DMS 273 treated with DMSO at 0.1 percent for 48 hours (cell line): ENCODE measurements at regions not wholly inside any gene's neighbourhood (a gene's known extent, or its start where the extent isn't known, plus 50 kb on each side); places are given as distances from the start of the nearest gene placed in this dataset.
"Not testable (repeated sequence)": the region's sequence is repeated elsewhere in the genome, so short reads cannot be mapped to it uniquely, and the experiment has no call there.

Experiments
- DNase-seq: peaks from one replicate; lab custom pipeline; 2025; lab: John Stamatoyannopoulos, UW

GRCh38 chr2:144124882-144125281 is 395.0 kb downstream of the ZEB2 start:
- DNase-seq: no peak

DNA sequence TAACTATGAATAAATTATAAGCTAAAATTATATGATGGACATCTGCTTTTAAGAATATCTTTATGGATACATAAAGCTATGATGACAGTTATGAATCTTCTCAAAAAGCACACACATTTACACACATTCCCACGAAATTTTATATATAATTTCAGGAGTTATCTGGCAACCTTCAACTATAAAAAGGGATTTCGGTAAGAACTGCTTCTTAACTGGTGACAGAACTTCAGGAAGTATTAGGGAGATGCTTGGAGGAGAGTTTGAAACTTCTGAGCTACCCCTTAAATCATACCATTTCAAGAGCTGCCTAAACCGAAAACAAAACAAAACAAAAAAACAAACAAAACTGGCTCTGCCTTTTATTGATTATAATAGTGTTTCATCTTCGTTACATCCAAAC is 399.4 kb downstream of the ZEB2 start:
- DNase-seq: no peak

GRCh38 chr2:144117086-144117485 is 402.8 kb downstream of the ZEB2 start:
- DNase-seq: no peak

DNA sequence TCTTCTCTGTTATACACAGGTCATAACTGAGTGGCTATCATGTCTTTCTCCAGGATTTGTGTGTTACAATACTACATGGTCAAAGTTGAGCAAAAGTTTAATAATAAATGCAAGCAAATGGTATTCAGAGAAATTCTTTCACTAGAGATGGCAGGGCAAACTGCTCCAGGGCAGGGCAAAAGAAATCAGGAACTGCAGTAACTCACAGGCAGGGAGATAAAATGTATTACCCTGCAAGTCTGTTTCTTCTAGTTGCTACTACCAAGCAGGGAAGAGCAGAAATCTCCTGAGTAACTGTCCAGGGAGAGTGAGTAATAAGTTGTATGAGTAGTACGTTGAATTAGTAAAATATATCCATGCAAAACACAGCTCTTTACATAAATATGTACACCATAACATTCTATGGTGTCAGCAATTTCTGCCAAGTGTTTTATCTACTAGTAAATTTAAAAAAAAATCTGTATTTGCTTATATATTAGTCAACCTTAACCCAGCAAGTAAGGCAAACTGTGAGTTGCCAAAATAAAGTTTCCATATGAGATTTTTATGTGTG is 404.1 kb downstream of the ZEB2 start:
- DNase-seq: no peak

- no peak for DNase-seq
Measured at GRCh38 chr2:144114760-144115159, 405.2 kb downstream of the ZEB2 start.

GRCh38 chr2:144111437-144111836 is 408.5 kb downstream of the ZEB2 start:
- DNase-seq: no peak

GRCh38 chr2:144106104-144106503 is 413.8 kb downstream of the ZEB2 start:
- DNase-seq: not testable (repeated sequence)

GRCh38 chr2:144102386-144102785 is 417.5 kb downstream of the ZEB2 start:
- DNase-seq: no peak

GRCh38 chr2:144099780-144100377 is 420.0 kb downstream of the ZEB2 start:
- DNase-seq: no peak

DNA sequence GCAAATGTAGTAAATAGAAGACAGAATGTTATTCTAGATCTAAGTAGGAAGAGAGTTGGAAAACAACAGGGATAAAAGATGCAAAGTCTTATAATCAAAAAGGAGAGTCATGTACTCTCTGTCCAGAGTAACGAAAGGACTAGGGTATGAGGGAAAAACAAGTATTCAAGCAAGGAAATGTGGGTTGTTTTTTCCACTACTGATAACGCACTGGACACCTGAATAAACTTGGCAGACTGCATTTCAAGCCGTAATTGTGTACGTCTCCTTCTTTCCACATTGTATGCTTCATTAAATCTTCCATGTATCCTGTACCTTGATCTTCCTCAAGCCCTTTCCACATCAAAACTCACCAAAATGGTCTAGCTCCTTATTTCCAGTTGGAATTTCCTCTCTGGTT is 420.6 kb downstream of the ZEB2 start:
- no peak for DNase-seq

DNA sequence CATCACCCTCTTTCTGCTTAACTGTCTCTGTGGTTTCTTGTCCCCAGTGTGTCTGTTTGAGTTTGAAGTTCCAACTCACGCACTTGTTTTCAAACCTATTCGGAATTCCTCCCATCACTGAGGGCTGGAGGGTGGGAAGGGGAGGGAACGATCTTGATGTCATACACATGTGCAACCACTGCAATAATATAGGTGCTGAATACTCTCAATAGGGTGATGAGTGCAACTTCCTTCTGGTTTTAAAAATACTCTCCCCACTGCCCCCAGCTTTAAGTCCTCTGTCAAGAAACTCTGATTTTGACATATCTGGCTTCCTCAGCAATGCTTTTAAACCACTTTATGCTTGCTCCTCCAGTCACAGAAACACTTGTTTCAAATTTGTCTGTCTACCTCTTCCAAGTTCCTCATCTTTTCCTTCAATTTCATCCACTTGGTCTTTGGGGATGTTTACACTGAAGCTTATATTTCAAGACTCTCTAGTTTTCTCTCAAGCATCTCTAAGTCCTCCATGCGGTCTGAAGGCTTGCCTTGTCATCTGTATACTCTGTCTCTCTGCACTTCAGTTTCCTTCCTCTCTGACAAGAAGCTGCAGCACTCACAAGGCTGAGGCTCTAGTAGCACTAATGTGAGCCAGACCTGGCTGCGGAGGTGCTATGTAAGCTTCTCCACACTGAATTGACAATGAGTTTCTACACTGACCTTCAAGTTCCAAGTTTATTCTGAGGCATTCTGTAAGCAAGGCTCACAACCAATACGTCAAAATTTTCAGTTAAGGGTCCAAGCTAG is 422.3 kb downstream of the ZEB2 start:
- DNase-seq: no peak

- DNase-seq: no peak
Measured at GRCh38 chr2:144096531-144096930, 423.4 kb downstream of the ZEB2 start.

GRCh38 chr2:144094408-144095151 is 425.3 kb downstream of the ZEB2 start:
- no peak for DNase-seq

DNA sequence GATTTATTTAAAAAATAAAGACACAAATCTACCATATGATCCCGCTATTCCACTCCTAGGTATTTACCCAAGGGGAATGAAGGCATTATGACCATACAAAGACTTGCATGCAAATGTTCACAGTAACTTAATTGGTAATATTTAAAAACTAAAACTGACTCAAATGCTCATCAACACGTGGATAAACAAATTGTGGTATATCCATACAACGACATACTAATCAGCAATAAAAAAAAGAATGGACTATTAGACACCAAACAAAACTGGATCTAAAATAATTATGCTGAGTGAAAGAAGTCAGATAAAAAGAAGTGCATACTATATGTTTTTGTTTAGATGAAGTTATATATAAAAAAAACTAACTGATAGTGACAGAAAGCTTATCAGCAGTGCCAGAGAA is 428.3 kb downstream of the ZEB2 start:
- no peak for DNase-seq

GRCh38 chr2:144088863-144089262 is 431.1 kb downstream of the ZEB2 start:
- no peak for DNase-seq

DNA sequence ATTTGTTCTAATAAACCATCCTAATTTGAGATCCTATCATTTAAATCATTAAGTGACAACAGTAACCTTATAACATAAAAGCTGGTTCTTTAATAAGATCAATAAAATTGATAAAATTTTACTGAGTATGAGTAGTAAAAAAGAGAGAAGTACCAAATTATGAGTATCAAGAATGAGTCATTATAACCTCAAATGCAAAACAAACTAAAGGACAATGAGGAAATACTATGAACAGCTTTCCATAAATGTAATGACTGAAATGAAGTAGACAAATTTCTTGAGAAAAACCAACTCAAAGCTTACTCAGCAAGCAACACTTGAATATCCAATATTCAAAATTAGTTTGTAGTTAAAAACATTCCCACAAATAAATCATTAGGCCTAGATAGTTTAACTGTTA is 433.0 kb downstream of the ZEB2 start:
- no peak for DNase-seq

- DNase-seq: no peak
Measured at GRCh38 chr2:144085016-144085415, 434.9 kb downstream of the ZEB2 start.

DNA sequence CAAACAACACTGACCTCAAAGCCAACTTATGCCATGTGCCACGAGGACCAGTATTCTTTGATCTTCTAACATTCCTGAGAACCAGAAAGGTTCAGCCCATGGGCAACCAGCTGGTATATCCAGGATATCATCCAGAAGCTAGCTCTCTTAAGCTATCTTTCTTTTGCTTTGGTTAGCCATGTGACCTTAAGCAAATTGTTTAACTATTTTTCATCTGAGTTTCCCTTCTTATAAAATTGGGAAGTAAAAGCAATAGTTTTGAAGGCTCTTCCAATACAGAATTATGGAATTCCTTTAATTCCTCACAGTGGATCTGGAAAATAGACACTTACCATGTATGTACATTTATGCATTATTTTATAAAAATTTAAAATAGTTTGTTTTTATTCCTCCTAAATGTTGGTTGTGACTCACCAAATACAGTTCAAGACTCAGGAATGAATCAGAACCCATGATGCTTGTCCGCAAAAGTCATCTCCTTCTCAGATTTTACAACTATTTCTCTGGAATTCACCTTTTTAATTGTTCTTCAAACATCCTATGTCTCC is 435.7 kb downstream of the ZEB2 start:
- no peak for DNase-seq

GRCh38 chr2:144083211-144083610 is 436.7 kb downstream of the ZEB2 start:
- no peak for DNase-seq

- DNase-seq: no peak
Measured at GRCh38 chr2:144082777-144083176, 437.1 kb downstream of the ZEB2 start.

DNA sequence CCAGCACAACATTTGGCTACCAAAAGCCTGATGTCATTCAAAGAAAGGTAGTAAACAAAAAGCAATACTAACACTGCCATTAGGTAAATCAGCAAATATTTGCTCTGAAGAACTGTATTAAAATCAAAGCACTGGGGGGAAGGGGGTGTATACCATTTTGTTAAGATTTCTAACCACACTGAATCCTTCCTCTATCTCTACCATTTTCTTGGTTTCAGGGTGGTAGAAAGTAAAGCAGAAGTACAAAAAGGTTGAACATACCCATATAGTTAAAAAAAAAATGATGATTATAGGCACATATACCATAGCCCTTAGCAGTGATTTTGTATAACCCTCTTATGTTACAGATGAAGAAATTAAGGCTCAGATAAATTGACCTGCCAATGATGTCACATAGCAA is 437.6 kb downstream of the ZEB2 start:
- DNase-seq: no peak

DNA sequence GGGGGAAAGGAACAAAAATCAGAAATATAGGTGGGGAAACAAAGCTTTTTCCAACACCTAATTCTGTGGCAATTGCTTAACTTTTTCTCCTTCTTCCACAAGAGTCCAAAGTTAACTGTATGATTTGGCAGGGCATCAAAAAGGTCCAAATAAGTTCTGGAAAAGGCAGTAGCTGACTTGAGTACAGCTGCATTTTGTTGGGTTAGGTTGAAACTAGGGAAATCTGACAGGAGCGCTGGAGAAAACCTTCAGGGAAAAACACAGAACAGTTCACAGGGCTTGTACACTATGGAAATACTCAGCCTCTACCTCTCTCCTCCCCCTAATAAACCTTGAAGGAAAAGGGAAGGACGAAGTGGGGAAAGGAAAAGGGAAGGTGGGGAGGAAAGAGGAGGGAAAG is 438.6 kb downstream of the ZEB2 start:
- DNase-seq: no peak

DNA sequence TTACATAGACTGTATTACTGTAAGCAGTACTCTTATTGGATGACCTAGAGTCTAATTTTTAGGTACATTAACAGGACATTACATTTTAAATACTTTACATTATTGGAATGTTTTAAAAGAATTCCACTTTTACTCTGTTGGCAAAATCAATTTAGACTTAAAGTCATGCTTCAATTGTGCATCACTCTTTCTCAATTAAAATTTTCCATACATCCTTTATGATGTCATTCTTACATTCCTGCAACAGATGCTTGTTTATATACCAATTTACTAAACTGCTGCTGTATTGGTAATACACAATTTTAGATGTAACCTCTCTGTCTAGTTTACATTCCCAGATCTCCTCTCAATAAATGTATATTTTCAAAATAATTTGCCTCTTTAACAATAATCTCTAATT is 440.1 kb downstream of the ZEB2 start:
- DNase-seq: no peak
